HL-60 (cell line): ENCODE measurements at regions not wholly inside any gene's neighbourhood (a gene's known extent, or its start where the extent isn't known, plus 50 kb on each side); places are given as distances from the start of the nearest gene placed in this dataset.

Source experiments
- DNase-seq, 2 experiments: peaks; one replicate each; pipeline ENCODE4 v3.0.0-alpha.2; 2010 to 2020; ENCODE audit warnings: low read depth in 1 of 2, low spot score in 1 of 2
- H3K27ac ChIP-seq: fragments of 250-450 bp; sonication (Bioruptor Pico); replicated peaks from 2 replicates; pipeline ENCODE4 v1.5.1; 2020; ENCODE audit warnings: mild to moderate bottlenecking, moderate library complexity
- H3K27me3 ChIP-seq: fragments of 250-450 bp; sonication (Bioruptor Pico); 2 replicates; pipeline ENCODE4 v1.5.1; 2021; ENCODE audit warnings: mild to moderate bottlenecking, moderate library complexity; ENCODE audit not compliant: insufficient read depth, poor library complexity, severe bottlenecking
- H3K4me3 ChIP-seq: replicated peaks from 2 replicates; pipeline ENCODE4 v1.5.1; 2011; ENCODE audit warnings: mild to moderate bottlenecking, control low read depth, low read length; ENCODE audit not compliant: insufficient read depth
- GABPA ChIP-seq: IDR thresholded peaks from 2 replicates; pipeline ENCODE4 v1.6.1; 2012; ENCODE audit warnings: low read depth
- POLR2AphosphoS5 ChIP-seq: IDR thresholded peaks from 2 replicates; pipeline ENCODE4 v1.6.1; 2012; ENCODE audit warnings: low read depth
- SPI1 ChIP-seq: IDR thresholded peaks from 2 replicates; pipeline ENCODE4 v1.6.1; 2012; ENCODE audit warnings: low read depth, mild to moderate bottlenecking, borderline replicate concordance
- TF ChIP-seq, protein P1 (sequence below): IDR thresholded peaks from 2 replicates; pipeline ENCODE4 v1.6.1; 2012; ENCODE audit warnings: low read depth; ENCODE audit not compliant: insufficient replicate concordance
- TF ChIP-seq, protein P2 (sequence below): IDR thresholded peaks from one replicate; pipeline ENCODE4 v1.5.1; 2011; ENCODE audit warnings: low read length, control low read depth, inconsistent platforms; ENCODE audit not compliant: insufficient read depth

DNA sequence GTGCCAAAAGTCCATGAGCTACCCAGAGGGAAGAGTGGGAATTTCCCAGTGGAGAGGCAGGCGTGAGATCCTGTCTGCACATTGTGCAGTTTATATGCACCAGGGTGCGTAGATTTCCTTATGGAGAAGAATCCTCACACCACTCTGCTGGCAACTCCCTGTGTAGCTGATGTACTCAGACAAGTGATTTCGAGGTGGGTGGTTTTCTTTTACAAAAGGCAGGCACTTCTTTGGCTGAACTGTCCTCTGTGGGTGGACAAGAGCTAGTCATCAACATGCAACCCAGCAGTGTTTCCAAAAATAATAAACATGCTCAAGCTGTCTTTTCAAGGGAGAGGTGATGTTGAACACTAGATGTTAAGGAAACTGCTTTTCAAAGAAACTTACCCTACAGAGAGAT, 121.7 kb upstream of the NXT1 start:
- no peak for DNase-seq
- Histone ChIP-seq H3K27ac (no peak overlapping the region), H3K4me3 (no peak overlapping the region), H3K27me3 (no peaks in the 10 kb centered on the region)
- TF ChIP-seq, protein P1, sequence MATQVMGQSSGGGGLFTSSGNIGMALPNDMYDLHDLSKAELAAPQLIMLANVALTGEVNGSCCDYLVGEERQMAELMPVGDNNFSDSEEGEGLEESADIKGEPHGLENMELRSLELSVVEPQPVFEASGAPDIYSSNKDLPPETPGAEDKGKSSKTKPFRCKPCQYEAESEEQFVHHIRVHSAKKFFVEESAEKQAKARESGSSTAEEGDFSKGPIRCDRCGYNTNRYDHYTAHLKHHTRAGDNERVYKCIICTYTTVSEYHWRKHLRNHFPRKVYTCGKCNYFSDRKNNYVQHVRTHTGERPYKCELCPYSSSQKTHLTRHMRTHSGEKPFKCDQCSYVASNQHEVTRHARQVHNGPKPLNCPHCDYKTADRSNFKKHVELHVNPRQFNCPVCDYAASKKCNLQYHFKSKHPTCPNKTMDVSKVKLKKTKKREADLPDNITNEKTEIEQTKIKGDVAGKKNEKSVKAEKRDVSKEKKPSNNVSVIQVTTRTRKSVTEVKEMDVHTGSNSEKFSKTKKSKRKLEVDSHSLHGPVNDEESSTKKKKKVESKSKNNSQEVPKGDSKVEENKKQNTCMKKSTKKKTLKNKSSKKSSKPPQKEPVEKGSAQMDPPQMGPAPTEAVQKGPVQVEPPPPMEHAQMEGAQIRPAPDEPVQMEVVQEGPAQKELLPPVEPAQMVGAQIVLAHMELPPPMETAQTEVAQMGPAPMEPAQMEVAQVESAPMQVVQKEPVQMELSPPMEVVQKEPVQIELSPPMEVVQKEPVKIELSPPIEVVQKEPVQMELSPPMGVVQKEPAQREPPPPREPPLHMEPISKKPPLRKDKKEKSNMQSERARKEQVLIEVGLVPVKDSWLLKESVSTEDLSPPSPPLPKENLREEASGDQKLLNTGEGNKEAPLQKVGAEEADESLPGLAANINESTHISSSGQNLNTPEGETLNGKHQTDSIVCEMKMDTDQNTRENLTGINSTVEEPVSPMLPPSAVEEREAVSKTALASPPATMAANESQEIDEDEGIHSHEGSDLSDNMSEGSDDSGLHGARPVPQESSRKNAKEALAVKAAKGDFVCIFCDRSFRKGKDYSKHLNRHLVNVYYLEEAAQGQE: no peak
- TF ChIP-seq GABPA (no peak), SPI1 (no peak), POLR2AphosphoS5 (no peak)
- TF ChIP-seq, protein P2, sequence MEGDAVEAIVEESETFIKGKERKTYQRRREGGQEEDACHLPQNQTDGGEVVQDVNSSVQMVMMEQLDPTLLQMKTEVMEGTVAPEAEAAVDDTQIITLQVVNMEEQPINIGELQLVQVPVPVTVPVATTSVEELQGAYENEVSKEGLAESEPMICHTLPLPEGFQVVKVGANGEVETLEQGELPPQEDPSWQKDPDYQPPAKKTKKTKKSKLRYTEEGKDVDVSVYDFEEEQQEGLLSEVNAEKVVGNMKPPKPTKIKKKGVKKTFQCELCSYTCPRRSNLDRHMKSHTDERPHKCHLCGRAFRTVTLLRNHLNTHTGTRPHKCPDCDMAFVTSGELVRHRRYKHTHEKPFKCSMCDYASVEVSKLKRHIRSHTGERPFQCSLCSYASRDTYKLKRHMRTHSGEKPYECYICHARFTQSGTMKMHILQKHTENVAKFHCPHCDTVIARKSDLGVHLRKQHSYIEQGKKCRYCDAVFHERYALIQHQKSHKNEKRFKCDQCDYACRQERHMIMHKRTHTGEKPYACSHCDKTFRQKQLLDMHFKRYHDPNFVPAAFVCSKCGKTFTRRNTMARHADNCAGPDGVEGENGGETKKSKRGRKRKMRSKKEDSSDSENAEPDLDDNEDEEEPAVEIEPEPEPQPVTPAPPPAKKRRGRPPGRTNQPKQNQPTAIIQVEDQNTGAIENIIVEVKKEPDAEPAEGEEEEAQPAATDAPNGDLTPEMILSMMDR: no peak

DNA sequence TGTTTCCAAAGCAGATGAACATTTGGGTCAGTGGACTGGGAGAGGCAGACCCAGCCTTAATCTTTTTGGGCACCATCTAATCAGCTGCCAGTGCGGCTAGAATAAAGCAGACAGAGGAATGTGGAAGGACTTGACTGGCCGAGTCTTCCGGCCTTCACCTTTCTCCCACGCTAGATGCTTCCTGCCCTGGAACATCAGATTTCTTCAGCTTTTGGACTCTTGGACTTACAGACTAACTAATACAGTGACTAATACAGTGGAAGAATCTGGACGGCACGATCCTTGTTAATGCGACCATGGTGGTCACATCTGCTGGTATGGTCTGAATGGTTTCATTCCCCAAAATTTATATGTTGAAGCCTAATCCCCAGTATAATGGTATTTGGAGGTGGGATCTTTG, 122.6 kb upstream of the NXT1 start:
- no peaks in the 10 kb centered on the region for H3K27me3 ChIP-seq
- DNase-seq: no peak
- H3K4me3 ChIP-seq: no peak overlapping the region
- no peak for TF ChIP-seq GABPA
- no peak for TF ChIP-seq SPI1
- TF ChIP-seq, protein P1: no peak
- TF ChIP-seq, protein P2: no peak
- TF ChIP-seq POLR2AphosphoS5: no peak
- H3K27ac ChIP-seq: no peak overlapping the region

DNA sequence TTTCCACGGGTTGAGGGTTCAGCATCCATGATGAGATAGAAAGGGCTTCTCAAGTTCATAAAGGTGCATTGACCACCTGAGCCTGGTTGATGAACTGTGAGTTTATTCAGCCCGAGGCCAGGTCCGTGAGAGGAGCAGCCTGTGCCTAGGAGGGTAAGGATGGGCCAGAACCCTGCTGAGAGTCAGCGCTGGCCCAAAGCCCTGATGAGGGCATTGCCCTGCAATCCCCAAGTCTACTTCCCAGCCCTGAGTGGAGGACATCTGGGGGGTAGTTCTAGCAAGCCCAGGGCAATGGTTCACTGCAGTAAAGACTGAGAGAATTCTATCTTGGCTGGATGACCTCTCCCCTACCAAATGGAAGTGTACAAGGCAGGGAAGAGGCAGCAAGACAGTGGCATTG, 123.3 kb upstream of the NXT1 start:
- Histone ChIP-seq H3K27ac (peak overlapping the region; percentile 94; the same call in 1 of the 2 replicates), H3K27me3 (no peaks in the 10 kb centered on the region), H3K4me3 (no peak overlapping the region)
- TF ChIP-seq, protein P1: no peak
- TF ChIP-seq SPI1 (no peak), POLR2AphosphoS5 (no peak), GABPA (no peak)
- TF ChIP-seq, protein P2: no peak
- no peak for DNase-seq
